Kidney (tissue), 13 donors: ENCODE measurements at regions not wholly inside any gene's neighbourhood (a gene's known extent, or its start where the extent isn't known, plus 50 kb on each side); places are given as distances from the start of the nearest gene placed in this dataset.
"Not testable (repeated sequence)": the region's sequence is repeated elsewhere in the genome, so short reads cannot be mapped to it uniquely, and the experiment has no call there.

Experiments
- DNase-seq, 5 donors: peaks; one replicate each; pipeline ENCODE4 v3.0.0-alpha.2; 2013 to 2020
- FAIRE-seq: peaks from 2 replicates; lab custom pipeline; 2012; peaks lifted over from hg19 to GRCh38; lab: Jason Lieb, UNC
- H3K27ac ChIP-seq, 2 donors: one replicate each; pipeline ENCODE4 v1.7.0; 2013; ENCODE audit warnings: low read depth in 2 of 2, low read length in 2 of 2, inconsistent platforms in 1 of 2
- H3K27me3 ChIP-seq: one replicate; pipeline ENCODE4 v1.7.1; 2013; ENCODE audit warnings: low read length, inconsistent platforms; ENCODE audit not compliant: control insufficient read depth, insufficient read depth
- H3K36me3 ChIP-seq, 3 donors: one replicate each; pipeline versions ENCODE4 v1.7.0 to v1.7.1; 2013; ENCODE audit warnings: low read length in 3 of 3, control low read depth in 1 of 3, inconsistent platforms in 1 of 3; ENCODE audit not compliant: insufficient read depth in 3 of 3, control insufficient read depth in 2 of 3
- H3K4me1 ChIP-seq, 3 donors: one replicate each; pipeline versions ENCODE4 v1.7.0 to v1.7.1; 2013; ENCODE audit warnings: low read length in 3 of 3, inconsistent platforms in 1 of 3, low read depth in 1 of 3; ENCODE audit not compliant: control insufficient read depth in 2 of 3, insufficient read depth in 2 of 3
- H3K4me3 ChIP-seq, 3 donors: one replicate each; pipeline versions ENCODE4 v1.7.0 to v1.8.1; 2013; ENCODE audit warnings: low read length in 3 of 3, control low read depth in 1 of 3, inconsistent platforms in 1 of 3
- H3K9ac ChIP-seq, 3 donors: one replicate each; pipeline versions ENCODE4 v1.7.0 to v1.7.1; 2013; ENCODE audit warnings: low read length in 3 of 3, control low read depth in 1 of 3, inconsistent platforms in 1 of 3
- H3K9me3 ChIP-seq, 3 donors: one replicate each; pipeline versions ENCODE4 v1.7.0 to v1.7.1; 2013; ENCODE audit warnings: low read length in 3 of 3, control low read depth in 1 of 3, inconsistent platforms in 1 of 3; ENCODE audit not compliant: control insufficient read depth in 2 of 3, insufficient read depth in 1 of 3
- CTCF ChIP-seq: IDR thresholded peaks from 3 replicates; pipeline ENCODE4 v1.5.1; 2012; ENCODE audit warnings: mild to moderate bottlenecking, moderate library complexity, borderline replicate concordance; ENCODE audit not compliant: insufficient read depth; ENCODE audit errors: extremely low read depth
- intact Hi-C: fragments of 100-400 bp; cut with DNase I; formaldehyde crosslinking; loops from one replicate; pipeline ENCODE4 v1.11.1; 2022
- donor health status: control.
- donor health status: control.
- donor health status: control.
- donor health status: control.
- donor health status: control.
- donor health status: DM: yes; HTN: yes; CAD: no.
- donor health status: Normal renal cell carcinoma (clear cell type).

- Histone ChIP-seq H3K36me3 (no peaks in the 10 kb centered on the region), H3K9me3 (no peaks in the 10 kb centered on the region), H3K9ac (no peak overlapping the region), H3K27ac (no peak overlapping the region), H3K27me3 (no peaks in the 10 kb centered on the region), H3K4me3 (no peak overlapping the region), H3K4me1 (no peaks in the 10 kb centered on the region)
- no peak for FAIRE-seq
- intact Hi-C loops, result no loop called here
- DNase-seq, result no peak
- TF ChIP-seq CTCF, result no peak
Observed at GRCh38 chr6:27854421-27854820, 57.8 kb downstream of the OR2B2 start.

GRCh38 chr6:27851440-27851839 is 60.8 kb downstream of the OR2B2 start:
- no peak overlapping the region for H3K4me3 ChIP-seq
- no peak for TF ChIP-seq CTCF
- DNase-seq (no peak), FAIRE-seq (no peak)
- no peaks in the 10 kb centered on the region for H3K27me3 ChIP-seq
- H3K4me1 ChIP-seq, result no peaks in the 10 kb centered on the region
- H3K27ac ChIP-seq, result no peak overlapping the region
- no peaks in the 10 kb centered on the region for H3K9me3 ChIP-seq
- intact Hi-C loops, result no loop called here
- H3K9ac ChIP-seq, result no peak overlapping the region
- no peaks in the 10 kb centered on the region for H3K36me3 ChIP-seq

DNA sequence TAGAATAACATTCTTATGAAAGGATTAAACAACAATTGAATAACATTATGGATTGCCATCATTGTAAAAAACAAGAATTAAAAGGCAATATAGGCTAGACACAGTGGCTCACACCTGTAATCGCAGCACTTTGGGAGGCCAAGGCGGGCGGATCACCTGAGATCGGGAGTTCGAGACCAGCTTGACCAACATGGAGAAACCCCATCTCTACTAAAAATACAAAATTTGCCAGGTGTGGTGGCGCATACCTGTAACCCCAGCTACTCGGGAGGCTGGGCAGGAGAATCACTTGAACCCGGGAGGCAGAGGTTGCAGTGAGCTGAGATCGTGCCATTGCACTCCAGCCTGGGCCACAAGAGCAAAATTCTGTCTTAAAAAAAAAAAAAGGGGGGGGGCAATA is 63.2 kb downstream of the OR2B2 start:
- H3K4me1 ChIP-seq, H3K27me3 ChIP-seq, FAIRE-seq, H3K27ac ChIP-seq, DNase-seq, H3K4me3 ChIP-seq, H3K36me3 ChIP-seq, intact Hi-C loops, H3K9me3 ChIP-seq, H3K9ac ChIP-seq: not testable (repeated sequence)

- FAIRE-seq, result no peak
Observed at GRCh38 chr6:27847706-27848105, 64.5 kb downstream of the OR2B2 start.

More at GRCh38 chr6:27847706-27848105, 64.5 kb downstream of the OR2B2 start:
- Histone ChIP-seq H3K9ac (no peak overlapping the region), H3K27ac (no peak overlapping the region), H3K36me3 (no peaks in the 10 kb centered on the region), H3K27me3 (no peaks in the 10 kb centered on the region), H3K4me1 (no peaks in the 10 kb centered on the region), H3K4me3 (no peak overlapping the region), H3K9me3 (no peaks in the 10 kb centered on the region)
- DNase-seq, result no peak
- no peak for TF ChIP-seq CTCF
- intact Hi-C loops, result no loop called here
